GM12873 (cell line): ENCODE measurements at regions not wholly inside any gene's neighbourhood (a gene's known extent, or its start where the extent isn't known, plus 50 kb on each side); places are given as distances from the start of the nearest gene placed in this dataset.

Experiments
- CTCF ChIP-seq: IDR thresholded peaks from 2 replicates; pipeline ENCODE4 v1.5.1; 2012; ENCODE audit warnings: low read depth, mild to moderate bottlenecking, moderate library complexity, low read length, control low read depth; ENCODE audit not compliant: insufficient read depth; ENCODE audit errors: missing control alignments

- no peak for TF ChIP-seq CTCF
These were observed 115.4 kb upstream of the CARD11 start for GRCh38 chr7:3159039-3159438.

GRCh38 chr7:3159445-3159844 is 115.8 kb upstream of the CARD11 start:
- TF ChIP-seq CTCF = no peak

- TF ChIP-seq CTCF = peak; percentile 41
These were observed 118.6 kb upstream of the CARD11 start for GRCh38 chr7:3162289-3162688.

- TF ChIP-seq CTCF = no peak
These were observed 120.7 kb upstream of the CARD11 start for GRCh38 chr7:3164380-3164792.

- TF ChIP-seq CTCF = no peak
These were observed 122.3 kb upstream of the CARD11 start for GRCh38 chr7:3165681-3166580.

- no peak for TF ChIP-seq CTCF
These were observed 123.9 kb upstream of the CARD11 start for GRCh38 chr7:3167551-3167950.

- no peak for TF ChIP-seq CTCF
These were observed 124.7 kb upstream of the CARD11 start for GRCh38 chr7:3168370-3168769.
